ENCODE measurements at regions not wholly inside any gene's neighbourhood (a gene's known extent, or its start where the extent isn't known, plus 50 kb on each side); places are given as distances from the start of the nearest gene placed in this dataset.

GRCh38 chr21:26224366-26224765 is 53.8 kb upstream of the APP start:
- DNase-seq (ENCODE audit: low read depth), result no peak

Data from HS-5 (cell line).